ENCODE measurements at regions not wholly inside any gene's neighbourhood (a gene's known extent, or its start where the extent isn't known, plus 50 kb on each side); places are given as distances from the start of the nearest gene placed in this dataset.

DNA sequence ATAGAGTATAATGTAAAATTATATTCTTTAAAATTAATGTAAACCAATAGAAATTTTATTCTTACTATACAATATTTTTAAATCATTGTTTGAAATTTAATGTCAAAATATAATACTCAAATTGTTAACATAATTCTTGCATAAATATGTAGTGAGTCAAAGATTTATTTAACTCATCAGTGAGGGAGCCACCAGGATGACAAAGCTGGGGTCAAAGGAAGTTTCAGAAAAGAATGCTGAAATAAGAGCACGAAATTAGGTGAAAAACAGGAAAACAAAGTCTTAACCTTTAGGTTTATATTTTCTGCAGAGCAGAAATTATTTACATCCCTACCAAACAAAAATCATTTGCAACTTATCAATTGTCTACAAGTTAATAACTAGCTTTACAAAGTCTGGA, 74.1 kb downstream of the DIPK2A start:
- Mint-ChIP-seq H3K4me3 (no peak overlapping the region), H3K4me1 (ENCODE audit: unreplicated experiment) (no peaks in the 10 kb centered on the region), H3K27ac (no peak overlapping the region), H3K27me3 (no peaks in the 10 kb centered on the region), H3K36me3 (no peaks in the 10 kb centered on the region), H3K9me3 (no peaks in the 10 kb centered on the region)
- TF ChIP-seq, protein P1, sequence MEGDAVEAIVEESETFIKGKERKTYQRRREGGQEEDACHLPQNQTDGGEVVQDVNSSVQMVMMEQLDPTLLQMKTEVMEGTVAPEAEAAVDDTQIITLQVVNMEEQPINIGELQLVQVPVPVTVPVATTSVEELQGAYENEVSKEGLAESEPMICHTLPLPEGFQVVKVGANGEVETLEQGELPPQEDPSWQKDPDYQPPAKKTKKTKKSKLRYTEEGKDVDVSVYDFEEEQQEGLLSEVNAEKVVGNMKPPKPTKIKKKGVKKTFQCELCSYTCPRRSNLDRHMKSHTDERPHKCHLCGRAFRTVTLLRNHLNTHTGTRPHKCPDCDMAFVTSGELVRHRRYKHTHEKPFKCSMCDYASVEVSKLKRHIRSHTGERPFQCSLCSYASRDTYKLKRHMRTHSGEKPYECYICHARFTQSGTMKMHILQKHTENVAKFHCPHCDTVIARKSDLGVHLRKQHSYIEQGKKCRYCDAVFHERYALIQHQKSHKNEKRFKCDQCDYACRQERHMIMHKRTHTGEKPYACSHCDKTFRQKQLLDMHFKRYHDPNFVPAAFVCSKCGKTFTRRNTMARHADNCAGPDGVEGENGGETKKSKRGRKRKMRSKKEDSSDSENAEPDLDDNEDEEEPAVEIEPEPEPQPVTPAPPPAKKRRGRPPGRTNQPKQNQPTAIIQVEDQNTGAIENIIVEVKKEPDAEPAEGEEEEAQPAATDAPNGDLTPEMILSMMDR (conservative IDR thresholded peaks at IDR 0.05) = no peak
- no peak for DNase-seq (ENCODE audit: extremely low spot score, unreplicated experiment)

DNA sequence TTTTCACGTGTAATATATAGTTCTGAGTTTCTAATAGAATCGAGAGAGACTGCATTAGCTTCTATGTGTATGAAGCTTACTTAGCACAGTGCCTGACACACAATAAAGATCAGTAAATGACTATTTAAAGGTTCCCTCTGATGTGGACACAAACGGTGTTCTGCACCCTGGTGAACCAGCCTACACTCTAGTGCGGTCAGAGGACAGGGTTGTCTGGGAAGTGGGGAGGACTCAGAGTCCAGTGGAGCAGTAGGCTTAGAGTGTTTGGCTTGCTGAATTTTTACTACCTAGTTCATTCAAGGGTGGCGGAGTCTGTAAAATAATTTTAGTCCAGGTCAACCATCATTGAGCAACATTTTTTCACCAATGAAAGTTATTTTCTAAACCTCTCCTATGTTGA, 77.8 kb downstream of the DIPK2A start:
- H3K36me3 Mint-ChIP-seq = no peaks in the 10 kb centered on the region

DNA sequence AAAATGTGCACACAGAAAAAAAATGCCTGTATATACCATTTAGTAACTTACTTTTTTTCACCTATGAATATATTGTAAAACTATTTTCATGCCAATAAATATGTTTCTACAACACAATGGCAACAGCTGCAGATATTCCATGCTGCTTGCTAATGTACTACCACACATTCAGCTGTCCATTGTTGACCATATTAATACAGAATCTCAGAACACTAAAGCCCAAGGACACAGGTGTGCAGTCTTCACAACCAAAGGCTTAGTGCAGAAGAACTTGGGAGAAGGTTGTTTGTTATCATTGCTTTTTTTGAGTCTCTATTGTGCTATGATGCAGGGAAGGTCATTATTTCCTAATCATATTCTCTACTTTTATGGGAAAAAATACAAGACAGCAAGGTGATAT, 79.6 kb downstream of the DIPK2A start:
- TF ChIP-seq, protein P1 (conservative IDR thresholded peaks at IDR 0.05) = no peak
- Mint-ChIP-seq H3K27me3 (no peaks in the 10 kb centered on the region), H3K4me1 (ENCODE audit: unreplicated experiment) (no peaks in the 10 kb centered on the region), H3K27ac (no peak overlapping the region), H3K4me3 (no peak overlapping the region), H3K36me3 (no peaks in the 10 kb centered on the region), H3K9me3 (no peaks in the 10 kb centered on the region)
- DNase-seq (ENCODE audit: extremely low spot score, unreplicated experiment) = no peak

More for the DNA sequence above, 77.8 kb downstream of the DIPK2A start:
- no peak overlapping the region for H3K4me3 Mint-ChIP-seq
- H3K9me3 Mint-ChIP-seq = no peaks in the 10 kb centered on the region
- H3K27me3 Mint-ChIP-seq = no peaks in the 10 kb centered on the region
- no peak overlapping the region for H3K27ac Mint-ChIP-seq
- no peak for DNase-seq (ENCODE audit: extremely low spot score, unreplicated experiment)
- H3K4me1 Mint-ChIP-seq (ENCODE audit: unreplicated experiment) = no peaks in the 10 kb centered on the region
- TF ChIP-seq, protein P1 (conservative IDR thresholded peaks at IDR 0.05) = no peak

DNA sequence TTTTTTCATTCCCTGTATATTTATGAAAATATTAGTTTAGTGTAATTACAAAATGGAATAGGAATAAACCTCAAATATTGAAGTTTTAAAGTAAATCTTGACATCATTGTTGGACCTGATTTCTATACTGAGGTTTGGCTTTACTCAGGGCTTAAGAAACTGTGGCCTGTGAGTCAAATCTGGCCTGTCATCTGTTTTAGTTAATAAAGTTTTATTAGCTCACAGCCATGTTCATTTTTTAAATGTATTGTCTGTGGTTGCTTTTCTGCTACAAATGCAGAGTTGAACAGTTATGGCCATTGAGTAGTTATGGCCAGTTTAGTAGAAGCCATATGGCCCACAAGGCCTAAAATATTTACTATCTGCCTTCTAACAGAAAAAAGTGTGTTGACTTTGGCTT, 80.7 kb downstream of the DIPK2A start:
- no peaks in the 10 kb centered on the region for H3K4me1 Mint-ChIP-seq (ENCODE audit: unreplicated experiment)
- no peak for DNase-seq (ENCODE audit: extremely low spot score, unreplicated experiment)
- TF ChIP-seq, protein P1 (conservative IDR thresholded peaks at IDR 0.05) = no peak
- no peak overlapping the region for H3K27ac Mint-ChIP-seq
- H3K4me3 Mint-ChIP-seq = no peak overlapping the region
- H3K27me3 Mint-ChIP-seq = no peaks in the 10 kb centered on the region
- no peaks in the 10 kb centered on the region for H3K9me3 Mint-ChIP-seq
- no peaks in the 10 kb centered on the region for H3K36me3 Mint-ChIP-seq

DNA sequence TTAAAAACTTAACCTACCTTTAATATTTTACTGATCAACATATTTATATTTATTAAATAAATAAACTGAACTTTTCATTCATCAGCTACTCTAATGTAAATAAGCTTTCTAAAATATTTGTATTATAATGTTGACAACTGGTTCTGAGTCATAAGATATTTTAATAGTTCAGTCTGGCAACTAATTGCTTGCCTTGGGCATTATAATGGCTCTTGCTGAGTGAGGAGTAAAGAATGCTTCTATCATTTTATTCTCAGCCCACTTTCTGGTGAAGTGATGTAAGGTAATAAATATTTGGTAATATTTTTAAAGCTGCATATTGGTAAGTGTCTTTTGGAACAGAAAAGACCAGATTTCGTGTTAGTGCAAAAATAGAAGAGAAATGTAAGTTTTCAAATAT, 81.5 kb downstream of the DIPK2A start:
- no peaks in the 10 kb centered on the region for H3K27me3 Mint-ChIP-seq
- no peaks in the 10 kb centered on the region for H3K9me3 Mint-ChIP-seq
- H3K27ac Mint-ChIP-seq = no peak overlapping the region
- H3K4me3 Mint-ChIP-seq = no peak overlapping the region
- H3K4me1 Mint-ChIP-seq (ENCODE audit: unreplicated experiment) = no peaks in the 10 kb centered on the region
- TF ChIP-seq, protein P1 (conservative IDR thresholded peaks at IDR 0.05) = no peak
- no peak for DNase-seq (ENCODE audit: extremely low spot score, unreplicated experiment)
- no peaks in the 10 kb centered on the region for H3K36me3 Mint-ChIP-seq

DNA sequence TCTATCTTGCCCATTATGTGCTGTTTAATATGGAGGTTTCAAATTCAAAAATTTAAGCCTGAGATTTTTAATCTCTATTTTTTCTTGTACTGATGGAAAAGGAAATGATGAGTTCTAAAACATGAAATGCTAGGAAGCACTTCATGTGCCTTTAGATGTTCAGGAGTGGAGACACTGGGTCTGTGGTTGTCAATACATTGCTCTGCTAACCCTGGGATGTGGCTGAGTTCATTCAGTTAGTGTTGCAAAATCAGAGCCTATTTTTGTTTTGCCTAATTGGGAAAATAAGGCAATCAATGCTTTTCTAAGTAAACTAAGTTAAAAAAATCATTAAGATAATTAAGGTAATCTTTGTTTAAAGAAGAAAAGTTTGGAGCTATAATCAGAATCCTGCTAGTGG, 83.1 kb downstream of the DIPK2A start:
- Mint-ChIP-seq H3K27me3 (no peaks in the 10 kb centered on the region), H3K9me3 (no peaks in the 10 kb centered on the region), H3K36me3 (no peaks in the 10 kb centered on the region), H3K27ac (no peak overlapping the region), H3K4me1 (ENCODE audit: unreplicated experiment) (no peaks in the 10 kb centered on the region), H3K4me3 (no peak overlapping the region)
- no peak for DNase-seq (ENCODE audit: extremely low spot score, unreplicated experiment)
- TF ChIP-seq, protein P1 (conservative IDR thresholded peaks at IDR 0.05) = no peak
